Activated naive CD4-positive, alpha-beta T cell treated with anti-CD3 and anti-CD28 coated beads for 36 hours (primary cell): ENCODE measurements at regions not wholly inside any gene's neighbourhood (a gene's known extent, or its start where the extent isn't known, plus 50 kb on each side); places are given as distances from the start of the nearest gene placed in this dataset.
"Not testable (repeated sequence)": the region's sequence is repeated elsewhere in the genome, so short reads cannot be mapped to it uniquely, and the experiment has no call there.

Experiments used
- CTCF ChIA-PET: fragments of 350-600 bp; sonication (Branson Sonifier 250); formaldehyde crosslinking; loops from one replicate; lab custom pipeline; 2021; ENCODE audit warnings: antibody characterized with exemption; lab: Charles Lee
- DNase-seq: peaks from one replicate; pipeline ENCODE4 v3.0.0-alpha.2; 2020
- H3K27ac Mint-ChIP-seq: one replicate; pipeline ENCODE4 v1.8.0; 2021; ENCODE audit warnings: mild to moderate bottlenecking, mixed read lengths
- H3K27me3 Mint-ChIP-seq: one replicate; pipeline ENCODE4 v1.8.0; 2021; ENCODE audit warnings: low read depth, mixed read lengths
- H3K36me3 Mint-ChIP-seq: one replicate; pipeline ENCODE4 v1.8.0; 2021; ENCODE audit warnings: low read depth, mixed read lengths
- H3K4me1 Mint-ChIP-seq: one replicate; pipeline ENCODE4 v1.8.0; 2021; ENCODE audit warnings: low read depth, mixed read lengths
- H3K4me3 Mint-ChIP-seq: one replicate; pipeline ENCODE4 v1.8.0; 2021; ENCODE audit warnings: mild to moderate bottlenecking, moderate library complexity, mixed read lengths
- H3K9me3 Mint-ChIP-seq: one replicate; pipeline ENCODE4 v1.8.0; 2021; ENCODE audit warnings: mixed read lengths
- intact Hi-C: fragments of 100-400 bp; cut with micrococcal nuclease; formaldehyde crosslinking; loops from one replicate; pipeline ENCODE4 v1.15.1; 2023

DNA sequence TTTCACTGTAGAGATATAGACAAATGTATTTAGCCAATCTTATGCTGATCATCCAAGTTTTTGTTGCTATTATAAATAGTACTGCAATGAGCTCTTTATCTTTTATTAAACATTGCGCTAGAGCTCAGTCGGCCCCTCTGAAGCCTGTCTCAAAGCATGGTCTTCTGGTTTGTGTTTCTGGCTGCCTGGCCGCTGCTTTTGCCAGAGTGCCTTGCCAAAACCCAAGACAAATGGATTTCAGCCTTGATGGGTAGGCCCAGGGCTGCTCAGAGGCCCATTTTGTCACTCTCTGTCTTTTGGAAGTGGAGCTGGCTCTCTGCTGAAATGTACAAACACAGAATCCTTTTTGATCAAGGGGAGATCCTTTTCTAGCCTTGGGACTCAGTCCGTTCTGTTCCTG lies 102.9 kb upstream of the KCNG1 start:
- H3K27ac Mint-ChIP-seq = no peak overlapping the region
- no peaks in the 10 kb centered on the region for H3K9me3 Mint-ChIP-seq
- DNase-seq = no peak
- CTCF ChIA-PET = no interaction called here
- peaks cover 23% of the 10 kb centered on the region for H3K4me1 Mint-ChIP-seq
- intact Hi-C loops = no loop called here
- no peaks in the 10 kb centered on the region for H3K36me3 Mint-ChIP-seq
- H3K4me3 Mint-ChIP-seq = no peak overlapping the region
- peaks cover 17% of the 10 kb centered on the region for H3K27me3 Mint-ChIP-seq

GRCh38 chr20:51125105-51125504 lies 102.2 kb upstream of the KCNG1 start:
- intact Hi-C loops = no loop called here

DNA sequence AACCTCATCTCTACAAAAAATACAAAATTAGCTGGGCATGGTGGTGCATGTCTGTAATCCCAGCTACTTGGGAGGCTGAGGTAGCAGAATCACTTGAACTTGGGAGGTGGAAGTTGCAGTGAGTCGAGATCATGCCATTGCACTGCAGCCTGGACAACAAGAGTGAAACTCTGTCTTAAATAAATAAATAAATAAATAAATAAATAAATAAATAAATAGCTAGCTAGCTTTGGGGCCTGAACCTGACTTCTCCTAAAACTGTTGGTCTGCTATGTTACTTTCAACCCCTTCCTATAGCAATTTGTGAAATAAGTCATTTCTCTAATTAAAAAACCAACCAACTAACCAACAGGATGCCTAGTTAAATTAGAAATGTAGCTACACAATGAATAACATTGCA lies 101.0 kb upstream of the KCNG1 start:
- not testable (repeated sequence) for H3K4me3 Mint-ChIP-seq, H3K27ac Mint-ChIP-seq, H3K9me3 Mint-ChIP-seq, DNase-seq, H3K36me3 Mint-ChIP-seq
- CTCF ChIA-PET = interaction anchor here (0.6 kb wide), 1 partner anchor 165 kb away, joined by 3 read pairs; the partner anchor contains the start of gene MOCS3
- intact Hi-C loops = loop anchor here (1.0 to 5.0 kb wide), 2 partner anchors 62 to 137 kb away; no protein-coding TSS in a partner anchor
- Mint-ChIP-seq H3K27me3 (peaks cover 29% of the 10 kb centered on the region), H3K4me1 (peaks cover 23% of the 10 kb centered on the region)

More at GRCh38 chr20:51125105-51125504, 102.2 kb upstream of the KCNG1 start:
- no peak for DNase-seq
- CTCF ChIA-PET = no interaction called here
- Mint-ChIP-seq H3K36me3 (no peaks in the 10 kb centered on the region), H3K4me3 (no peak overlapping the region), H3K27ac (no peak overlapping the region), H3K9me3 (no peaks in the 10 kb centered on the region), H3K4me1 (peaks cover 23% of the 10 kb centered on the region), H3K27me3 (peaks cover 20% of the 10 kb centered on the region)

- CTCF ChIA-PET = no interaction called here
These were observed 100.2 kb upstream of the KCNG1 start for GRCh38 chr20:51122931-51123658.

GRCh38 chr20:51121901-51122412 lies 99.0 kb upstream of the KCNG1 start:
- Mint-ChIP-seq H3K4me3 (no peak overlapping the region), H3K27ac (no peak overlapping the region), H3K27me3 (peaks cover 32% of the 10 kb centered on the region), H3K4me1 (peaks cover 16% of the 10 kb centered on the region), H3K9me3 (no peaks in the 10 kb centered on the region), H3K36me3 (no peaks in the 10 kb centered on the region)
- intact Hi-C loops = loop anchor here (5.0 kb wide), 1 partner anchor 135 kb away; no protein-coding TSS in a partner anchor
- CTCF ChIA-PET = no interaction called here
- DNase-seq = no peak

More at GRCh38 chr20:51122931-51123658, 100.2 kb upstream of the KCNG1 start:
- Mint-ChIP-seq H3K27me3 (peaks cover 32% of the 10 kb centered on the region), H3K36me3 (no peaks in the 10 kb centered on the region), H3K4me1 (peaks cover 21% of the 10 kb centered on the region), H3K9me3 (no peaks in the 10 kb centered on the region), H3K27ac (no peak overlapping the region), H3K4me3 (no peak overlapping the region)
- peak; percentile 52 for DNase-seq
- intact Hi-C loops = loop anchor here (1.0 to 5.0 kb wide), 2 partner anchors 61 to 136 kb away; no protein-coding TSS in a partner anchor

GRCh38 chr20:51121272-51121671 lies 98.4 kb upstream of the KCNG1 start:
- no peaks in the 10 kb centered on the region for H3K9me3 Mint-ChIP-seq
- intact Hi-C loops = loop anchor here (5.0 kb wide), 1 partner anchor 134 kb away; no protein-coding TSS in a partner anchor

GRCh38 chr20:51120868-51121267 lies 98.0 kb upstream of the KCNG1 start:
- CTCF ChIA-PET = no interaction called here
- no peaks in the 10 kb centered on the region for H3K36me3 Mint-ChIP-seq
- H3K9me3 Mint-ChIP-seq = no peaks in the 10 kb centered on the region
- no peak overlapping the region for H3K27ac Mint-ChIP-seq
- H3K27me3 Mint-ChIP-seq = peaks cover 32% of the 10 kb centered on the region
- DNase-seq = no peak
- H3K4me3 Mint-ChIP-seq = no peak overlapping the region
- peaks cover 16% of the 10 kb centered on the region for H3K4me1 Mint-ChIP-seq
- intact Hi-C loops = loop anchor here (5.0 kb wide), 1 partner anchor 134 kb away; no protein-coding TSS in a partner anchor

More at GRCh38 chr20:51121272-51121671, 98.4 kb upstream of the KCNG1 start:
- CTCF ChIA-PET = no interaction called here
- Mint-ChIP-seq H3K4me1 (peaks cover 16% of the 10 kb centered on the region), H3K4me3 (no peak overlapping the region), H3K27ac (no peak overlapping the region), H3K36me3 (no peaks in the 10 kb centered on the region), H3K27me3 (peaks cover 32% of the 10 kb centered on the region)
- no peak for DNase-seq

DNA sequence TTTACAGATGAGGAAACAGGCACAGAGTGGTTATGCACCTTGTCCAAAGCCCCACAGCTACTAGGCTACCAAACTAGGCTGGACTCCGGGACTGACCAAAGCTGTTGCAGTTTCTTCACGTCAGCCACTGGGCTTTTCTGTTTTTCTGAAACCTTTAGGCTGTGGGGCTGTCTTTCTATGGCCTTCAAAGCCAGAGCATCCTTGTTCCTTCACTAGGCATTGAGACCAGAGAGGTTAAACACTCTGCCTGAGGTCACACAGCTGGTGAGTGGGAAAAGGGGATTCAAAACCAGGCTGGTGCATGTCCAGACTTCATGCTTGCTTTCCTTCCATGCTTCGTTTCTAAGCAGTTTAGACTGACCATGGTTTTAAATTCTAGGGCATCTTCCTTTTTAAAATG lies 97.5 kb upstream of the KCNG1 start:
- Mint-ChIP-seq H3K36me3 (no peaks in the 10 kb centered on the region), H3K4me1 (peaks cover 16% of the 10 kb centered on the region), H3K27me3 (peaks cover 31% of the 10 kb centered on the region), H3K4me3 (no peak overlapping the region), H3K27ac (no peak overlapping the region), H3K9me3 (no peaks in the 10 kb centered on the region)
- DNase-seq = no peak
- CTCF ChIA-PET = no interaction called here
- intact Hi-C loops = loop anchor here (5.0 kb wide), 1 partner anchor 133 kb away; no protein-coding TSS in a partner anchor

- Mint-ChIP-seq H3K4me3 (no peak overlapping the region), H3K36me3 (no peaks in the 10 kb centered on the region), H3K4me1 (peaks cover 16% of the 10 kb centered on the region), H3K9me3 (no peaks in the 10 kb centered on the region), H3K27ac (no peak overlapping the region), H3K27me3 (peaks cover 28% of the 10 kb centered on the region)
- intact Hi-C loops = loop anchor here (5.0 kb wide), 1 partner anchor 133 kb away; no protein-coding TSS in a partner anchor
- no peak for DNase-seq
- CTCF ChIA-PET = no interaction called here
These were observed 97.0 kb upstream of the KCNG1 start for GRCh38 chr20:51119914-51120313.

- H3K9me3 Mint-ChIP-seq = no peaks in the 10 kb centered on the region
- peaks cover 30% of the 10 kb centered on the region for H3K27me3 Mint-ChIP-seq
- no peak overlapping the region for H3K27ac Mint-ChIP-seq
- H3K4me1 Mint-ChIP-seq = peaks cover 16% of the 10 kb centered on the region
- CTCF ChIA-PET = interaction anchor here (1.0 kb wide), 1 partner anchor 104 kb away, joined by 3 read pairs; no protein-coding TSS in a partner anchor
- no peak for DNase-seq
- no peak overlapping the region for H3K4me3 Mint-ChIP-seq
- H3K36me3 Mint-ChIP-seq = no peaks in the 10 kb centered on the region
- intact Hi-C loops = no loop called here
These were observed 96.1 kb upstream of the KCNG1 start for GRCh38 chr20:51118985-51119527.

- CTCF ChIA-PET = interaction anchor here (1.0 kb wide), 1 partner anchor 103 kb away, joined by 3 read pairs; no protein-coding TSS in a partner anchor
- no peaks in the 10 kb centered on the region for H3K36me3 Mint-ChIP-seq
- DNase-seq = no peak
- H3K9me3 Mint-ChIP-seq = no peaks in the 10 kb centered on the region
- H3K4me3 Mint-ChIP-seq = no peak overlapping the region
- no peak overlapping the region for H3K27ac Mint-ChIP-seq
- intact Hi-C loops = no loop called here
- peaks cover 30% of the 10 kb centered on the region for H3K27me3 Mint-ChIP-seq
- H3K4me1 Mint-ChIP-seq = peaks cover 15% of the 10 kb centered on the region
These were observed 95.3 kb upstream of the KCNG1 start for GRCh38 chr20:51118216-51118615.
